AG09309 (cell line): ENCODE measurements at regions not wholly inside any gene's neighbourhood (a gene's known extent, or its start where the extent isn't known, plus 50 kb on each side); places are given as distances from the start of the nearest gene placed in this dataset.
A peak's percentile ranks its signal among the peaks of the same experiment; 100 is the strongest.

Source experiments
- DNase-seq: peaks from one replicate; pipeline ENCODE4 v3.0.0-alpha.2; 2010; ENCODE audit warnings: low read depth
- H3K4me3 ChIP-seq: 2 replicates; pipeline ENCODE4 v1.5.1; 2011; ENCODE audit warnings: mild to moderate bottlenecking, low read depth, low read length, moderate library complexity; ENCODE audit not compliant: control insufficient read depth
- TF ChIP-seq, protein P1 (sequence below): IDR thresholded peaks from 2 replicates; pipeline ENCODE4 v1.5.1; 2011; ENCODE audit warnings: mild to moderate bottlenecking, low read depth, low read length, inconsistent platforms; ENCODE audit not compliant: insufficient read depth, control insufficient read depth; ENCODE audit errors: missing control alignments

DNA sequence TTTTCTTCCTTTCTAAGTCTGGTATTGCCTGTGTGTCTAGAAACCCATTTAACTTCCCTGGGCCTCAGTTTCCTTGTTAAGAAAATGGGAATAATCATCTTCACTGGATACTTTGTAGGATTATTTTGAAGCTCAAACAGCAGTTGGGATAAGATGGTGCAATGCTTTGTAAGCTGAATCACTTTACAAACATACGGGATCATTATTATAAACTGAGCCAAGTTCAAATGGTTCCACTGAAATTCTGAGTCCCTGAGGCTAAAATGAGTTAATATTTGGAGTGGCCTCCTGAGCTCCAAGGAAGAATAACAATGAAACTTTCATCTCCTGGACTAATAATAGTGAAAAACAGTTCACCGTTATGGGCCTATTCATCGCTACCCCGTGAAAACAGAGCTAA lies 388.0 kb downstream of the PLPP3 start:
- TF ChIP-seq, protein P1, sequence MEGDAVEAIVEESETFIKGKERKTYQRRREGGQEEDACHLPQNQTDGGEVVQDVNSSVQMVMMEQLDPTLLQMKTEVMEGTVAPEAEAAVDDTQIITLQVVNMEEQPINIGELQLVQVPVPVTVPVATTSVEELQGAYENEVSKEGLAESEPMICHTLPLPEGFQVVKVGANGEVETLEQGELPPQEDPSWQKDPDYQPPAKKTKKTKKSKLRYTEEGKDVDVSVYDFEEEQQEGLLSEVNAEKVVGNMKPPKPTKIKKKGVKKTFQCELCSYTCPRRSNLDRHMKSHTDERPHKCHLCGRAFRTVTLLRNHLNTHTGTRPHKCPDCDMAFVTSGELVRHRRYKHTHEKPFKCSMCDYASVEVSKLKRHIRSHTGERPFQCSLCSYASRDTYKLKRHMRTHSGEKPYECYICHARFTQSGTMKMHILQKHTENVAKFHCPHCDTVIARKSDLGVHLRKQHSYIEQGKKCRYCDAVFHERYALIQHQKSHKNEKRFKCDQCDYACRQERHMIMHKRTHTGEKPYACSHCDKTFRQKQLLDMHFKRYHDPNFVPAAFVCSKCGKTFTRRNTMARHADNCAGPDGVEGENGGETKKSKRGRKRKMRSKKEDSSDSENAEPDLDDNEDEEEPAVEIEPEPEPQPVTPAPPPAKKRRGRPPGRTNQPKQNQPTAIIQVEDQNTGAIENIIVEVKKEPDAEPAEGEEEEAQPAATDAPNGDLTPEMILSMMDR: no peak
- H3K4me3 ChIP-seq: no peak overlapping the region
- peak; percentile 46 for DNase-seq

DNA sequence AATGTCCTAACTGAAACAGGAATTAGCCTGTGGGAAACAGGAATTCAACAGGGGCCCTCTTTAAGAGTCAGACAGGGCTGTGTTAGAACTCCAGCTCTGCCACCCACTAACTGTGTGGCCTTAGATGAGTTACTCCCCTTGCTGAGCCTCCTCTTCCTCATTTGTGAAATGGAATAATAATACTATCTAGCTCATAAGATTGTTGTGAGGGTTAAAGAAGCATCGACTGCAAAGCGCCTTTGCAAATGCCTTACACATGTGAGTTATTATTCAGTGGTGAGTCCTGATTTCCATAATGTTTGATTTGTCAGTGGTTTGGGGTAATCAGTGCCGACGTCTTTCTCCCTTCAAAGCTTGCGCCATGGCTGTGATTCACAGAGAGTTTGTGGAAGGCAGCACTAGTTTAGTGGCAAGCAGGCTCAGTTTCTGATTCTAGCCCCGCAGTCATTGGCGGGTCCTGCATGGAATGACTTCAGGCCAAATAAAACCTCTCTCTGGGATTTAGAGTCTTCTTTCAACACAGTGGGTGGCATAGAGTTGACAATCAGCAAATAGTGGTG lies 388.5 kb downstream of the PLPP3 start:
- peak; percentile 89 for DNase-seq
- no peak overlapping the region for H3K4me3 ChIP-seq
- TF ChIP-seq, protein P1: no peak

DNA sequence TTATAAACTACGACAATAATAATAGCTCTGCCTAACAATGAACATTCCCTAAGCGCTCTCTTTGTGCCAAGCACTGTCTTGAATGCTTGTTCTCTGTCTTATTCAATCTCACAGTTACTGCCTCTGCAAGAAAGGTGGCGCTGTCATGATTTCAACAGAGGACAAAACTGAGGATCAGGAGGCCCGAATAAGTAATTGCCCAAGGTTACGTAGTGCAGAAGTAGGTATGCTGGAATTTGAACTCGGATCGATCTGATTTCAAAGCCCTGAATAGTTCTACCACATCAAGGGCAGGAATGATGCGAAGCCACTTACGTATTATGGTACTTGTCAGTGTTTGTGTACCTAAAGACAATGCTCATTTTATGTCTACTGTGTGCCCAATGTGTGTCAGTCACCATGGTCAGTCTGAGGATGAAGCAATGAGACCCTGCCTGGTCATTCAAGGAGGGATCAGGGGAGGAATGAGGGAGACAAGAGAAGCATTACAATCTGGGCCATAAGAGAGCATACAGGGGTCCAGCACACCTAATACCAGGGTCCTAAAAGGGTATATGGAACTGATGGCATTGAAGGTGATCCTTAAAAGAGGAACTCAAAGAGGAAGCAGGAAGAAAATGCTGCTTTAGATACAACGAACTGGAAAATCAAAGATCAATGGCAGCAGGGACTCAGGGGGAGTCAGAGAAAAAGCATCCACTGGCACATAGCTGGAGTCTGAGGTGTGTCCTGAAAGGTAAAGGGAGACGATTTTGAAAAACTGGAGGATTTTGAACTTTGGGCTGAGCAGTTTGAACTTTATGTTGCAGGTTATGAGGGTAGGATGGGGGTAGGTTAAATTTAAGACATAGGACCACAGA lies 389.2 kb downstream of the PLPP3 start:
- H3K4me3 ChIP-seq: no peak overlapping the region
- TF ChIP-seq, protein P1: peak; percentile 29
- DNase-seq: no peak

DNA sequence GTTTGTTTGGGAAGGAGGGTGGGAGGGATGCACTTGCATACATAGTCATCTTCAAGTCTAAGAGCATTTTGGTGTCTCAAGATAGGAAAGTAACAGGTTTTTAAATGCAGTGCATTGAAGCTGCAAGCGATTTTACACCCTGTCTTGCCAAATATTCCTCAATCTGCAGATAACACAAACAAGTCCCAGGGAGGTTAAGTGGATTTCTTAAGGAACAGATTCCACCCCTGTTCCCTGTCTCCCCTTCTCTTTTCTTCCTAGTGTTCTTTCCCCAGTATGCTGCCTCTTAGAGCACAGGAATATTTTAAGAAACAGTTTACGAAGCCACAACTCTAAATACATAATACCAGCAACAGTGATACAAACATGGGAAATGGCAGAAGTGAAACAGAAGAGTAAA lies 389.9 kb downstream of the PLPP3 start:
- DNase-seq: no peak
- TF ChIP-seq, protein P1: no peak
- H3K4me3 ChIP-seq: no peak overlapping the region

DNA sequence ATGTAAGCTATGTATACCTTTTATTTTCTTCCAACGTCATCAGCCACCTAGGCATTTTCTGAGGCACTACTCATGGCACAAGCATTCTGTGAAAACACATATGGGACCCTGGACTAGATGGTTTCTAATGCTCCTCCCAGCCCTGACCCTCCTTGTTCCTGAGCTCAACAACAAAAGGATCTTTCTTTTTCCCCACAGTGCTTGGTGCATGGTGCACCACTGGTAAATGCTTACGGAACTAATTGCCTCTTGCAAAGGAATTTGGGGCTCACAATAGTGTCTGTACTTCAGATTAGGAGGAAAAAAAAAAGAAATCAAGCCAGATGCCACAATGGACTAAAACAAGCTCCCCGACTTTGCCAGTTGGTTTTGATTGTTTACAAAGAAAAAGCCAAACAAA lies 390.5 kb downstream of the PLPP3 start:
- H3K4me3 ChIP-seq: no peak overlapping the region
- DNase-seq: no peak
- TF ChIP-seq, protein P1: no peak

DNA sequence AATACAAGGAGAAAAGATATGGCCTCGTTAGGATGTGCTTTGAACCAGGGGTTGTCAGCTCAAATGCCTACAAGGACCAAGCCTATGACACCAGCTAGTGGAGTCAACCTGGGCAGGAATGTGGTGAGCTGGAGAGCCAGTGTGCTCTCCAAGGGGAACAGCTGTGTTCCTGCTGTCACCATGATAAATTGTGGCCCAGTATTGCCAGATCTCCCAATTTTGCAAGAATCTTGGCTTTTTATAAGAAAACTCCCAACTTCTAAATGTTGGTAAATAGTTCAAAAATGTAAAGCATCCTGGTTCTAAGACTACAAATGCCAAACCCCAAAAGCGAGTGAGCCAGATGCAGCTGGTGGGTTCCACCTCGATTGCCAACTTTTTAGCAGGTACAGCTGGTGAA lies 391.1 kb downstream of the PLPP3 start:
- TF ChIP-seq, protein P1: no peak
- DNase-seq: no peak

DNA sequence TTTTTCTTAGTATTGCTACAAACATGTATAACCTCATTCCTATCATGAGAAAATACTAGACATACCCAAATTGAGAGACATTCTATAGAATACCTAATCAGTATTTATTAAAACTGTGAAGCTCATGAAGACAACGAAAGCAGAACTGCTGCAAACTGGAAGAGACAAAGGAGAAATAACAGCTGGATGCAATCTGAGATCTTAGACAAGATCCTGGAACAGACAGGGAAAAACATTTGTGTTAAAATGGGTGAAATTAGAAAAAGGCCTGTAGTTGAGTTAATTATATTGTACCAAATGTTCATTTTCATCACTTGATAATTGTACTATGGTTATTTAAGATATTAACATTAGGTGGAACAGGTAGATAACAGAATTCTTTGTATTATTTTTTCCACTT lies 392.0 kb downstream of the PLPP3 start:
- no peak for DNase-seq
- no peak overlapping the region for H3K4me3 ChIP-seq
- TF ChIP-seq, protein P1: no peak

More for the DNA sequence above, 391.1 kb downstream of the PLPP3 start:
- no peak overlapping the region for H3K4me3 ChIP-seq
